IMR-90 (cell line): ENCODE measurements at regions not wholly inside any gene's neighbourhood (a gene's known extent, or its start where the extent isn't known, plus 50 kb on each side); places are given as distances from the start of the nearest gene placed in this dataset.

Source experiments
- CHD1 ChIP-seq: IDR thresholded peaks from 2 replicates; pipeline ENCODE4 v1.6.1; 2012; ENCODE audit warnings: low read depth, low read length, improper control_type of control experiment
- CTCF ChIP-seq: conservative IDR thresholded peaks from 2 replicates; pipeline ENCODE4 v1.5.1; 2012; ENCODE audit warnings: mild to moderate bottlenecking, low read depth, low read length, improper control_type of control experiment
- FOS ChIP-seq: fragments of 150-350 bp; IDR thresholded peaks from 2 replicates; pipeline ENCODE4 v1.6.1; 2016; ENCODE audit warnings: low read depth, low read length
- RAD21 ChIP-seq: IDR thresholded peaks from 2 replicates; pipeline ENCODE4 v1.6.1; 2012; ENCODE audit warnings: low read length, improper control_type of control experiment

DNA sequence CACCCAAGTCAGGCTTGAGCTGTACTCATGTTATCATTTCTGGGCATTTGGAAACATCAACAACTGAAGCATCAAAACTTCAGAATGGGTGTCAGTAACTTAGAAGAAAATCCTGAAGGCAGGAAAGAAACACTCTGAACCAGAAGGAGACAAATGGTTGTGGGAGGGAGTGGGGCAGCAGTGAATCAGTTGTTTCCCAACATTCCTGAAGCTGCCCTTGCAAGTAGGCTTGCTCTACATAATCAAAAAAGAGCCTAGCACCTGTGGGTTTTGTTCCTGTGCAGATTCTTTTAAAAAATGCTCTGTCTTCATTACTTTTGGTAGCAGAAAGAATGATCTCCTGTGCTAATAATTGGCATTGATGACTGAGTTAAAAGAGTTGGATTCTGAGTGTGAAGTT, 424.2 kb upstream of the GRIA1 start:
- TF ChIP-seq CTCF = no peak
- TF ChIP-seq CHD1 = no peak
- no peak for TF ChIP-seq RAD21
- TF ChIP-seq FOS = no peak
